Umbilical cord (tissue), 1 donor: ENCODE measurements at regions not wholly inside any gene's neighbourhood (a gene's known extent, or its start where the extent isn't known, plus 50 kb on each side); places are given as distances from the start of the nearest gene placed in this dataset.

Source experiments
- DNase-seq: peaks from one replicate; pipeline ENCODE4 v3.0.0-alpha.2; 2015; ENCODE audit warnings: low spot score

DNA sequence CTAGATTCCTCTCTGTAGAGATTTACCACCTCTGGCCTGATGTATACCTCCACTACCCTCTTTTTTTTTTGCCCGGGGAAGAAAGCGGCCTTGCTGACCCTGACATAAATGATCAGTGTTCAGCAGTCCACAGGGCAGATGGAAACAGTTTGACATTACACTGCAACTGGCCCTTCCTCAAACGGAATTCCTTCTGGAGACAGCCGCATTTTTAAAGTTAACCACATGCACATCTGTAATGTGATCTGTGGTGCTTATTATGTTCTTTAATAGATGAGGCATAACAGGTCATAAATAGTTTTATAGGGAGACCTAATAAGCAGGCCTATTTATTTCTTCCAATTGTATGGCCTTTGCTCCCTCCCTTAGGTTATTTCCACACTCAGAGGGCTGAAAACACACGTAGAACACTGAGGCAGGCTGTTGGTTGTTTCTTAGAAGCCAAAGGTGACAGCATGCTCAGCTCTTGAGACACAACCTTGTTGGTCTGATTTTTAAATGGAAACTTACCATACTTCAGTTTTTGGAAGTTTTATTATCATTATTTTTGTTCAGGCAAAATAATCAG lies 84.0 kb upstream of the APC start:
- peak; percentile 21 for DNase-seq

- DNase-seq, result no peak
These were observed 82.2 kb upstream of the APC start for GRCh38 chr5:112655513-112655912.

- DNase-seq, result no peak
These were observed 81.2 kb upstream of the APC start for GRCh38 chr5:112656451-112656850.

- DNase-seq, result no peak
These were observed 79.9 kb upstream of the APC start for GRCh38 chr5:112657804-112658203.

- DNase-seq, result no peak
These were observed 77.3 kb upstream of the APC start for GRCh38 chr5:112660359-112660758.

- no peak for DNase-seq
These were observed 74.5 kb upstream of the APC start for GRCh38 chr5:112663146-112663545.

- DNase-seq, result no peak
These were observed 69.7 kb upstream of the APC start for GRCh38 chr5:112668016-112668415.

- no peak for DNase-seq
These were observed 68.8 kb upstream of the APC start for GRCh38 chr5:112668911-112669310.

- no peak for DNase-seq
These were observed 68.2 kb upstream of the APC start for GRCh38 chr5:112669328-112669963.

- DNase-seq, result no peak
These were observed 66.0 kb upstream of the APC start for GRCh38 chr5:112671687-112672086.

GRCh38 chr5:112681481-112681908 lies 56.2 kb upstream of the APC start:
- peak; percentile 22 for DNase-seq

DNA sequence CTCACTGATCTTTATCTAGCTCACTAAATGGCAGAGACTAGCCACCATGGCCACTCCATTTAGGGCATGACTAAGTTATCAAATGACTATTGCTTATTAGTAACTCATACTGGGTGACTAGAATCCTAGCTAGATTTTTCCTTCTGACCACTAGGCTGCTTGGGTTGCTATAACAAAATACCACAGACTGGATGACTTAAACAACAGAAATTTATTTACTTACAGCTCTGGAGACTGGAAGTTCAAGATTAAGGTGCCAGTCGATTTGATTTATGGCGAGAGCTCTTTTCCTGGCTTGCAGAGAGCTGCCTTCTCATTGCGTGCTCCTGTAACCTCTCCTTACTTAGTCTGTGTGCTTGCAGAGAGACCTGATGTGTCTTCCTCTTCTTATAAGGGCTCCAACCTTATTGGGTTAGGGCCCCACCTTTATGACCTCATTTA lies 55.0 kb upstream of the APC start:
- no peak for DNase-seq

GRCh38 chr5:112684121-112684520 lies 53.6 kb upstream of the APC start:
- no peak for DNase-seq

DNA sequence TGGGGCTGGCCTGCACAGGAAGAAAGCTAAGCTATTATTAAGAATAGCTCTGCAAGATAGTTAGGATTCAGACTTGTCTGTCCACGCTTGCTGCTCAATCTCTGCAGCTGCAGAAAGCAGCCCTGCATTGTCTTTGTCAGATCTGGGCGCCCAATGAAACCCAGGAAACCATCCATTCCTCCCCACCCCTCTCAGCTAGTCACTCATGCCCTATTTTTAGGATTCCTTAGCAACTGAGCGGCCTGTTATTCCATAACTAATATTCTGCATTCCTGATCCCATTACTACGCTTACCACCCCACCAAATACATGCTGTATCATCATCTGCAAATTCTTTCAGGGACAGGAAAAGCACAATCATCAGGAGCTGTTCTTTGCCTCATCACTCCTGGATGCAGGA lies 52.9 kb upstream of the APC start:
- DNase-seq, result peak; percentile 84

DNA sequence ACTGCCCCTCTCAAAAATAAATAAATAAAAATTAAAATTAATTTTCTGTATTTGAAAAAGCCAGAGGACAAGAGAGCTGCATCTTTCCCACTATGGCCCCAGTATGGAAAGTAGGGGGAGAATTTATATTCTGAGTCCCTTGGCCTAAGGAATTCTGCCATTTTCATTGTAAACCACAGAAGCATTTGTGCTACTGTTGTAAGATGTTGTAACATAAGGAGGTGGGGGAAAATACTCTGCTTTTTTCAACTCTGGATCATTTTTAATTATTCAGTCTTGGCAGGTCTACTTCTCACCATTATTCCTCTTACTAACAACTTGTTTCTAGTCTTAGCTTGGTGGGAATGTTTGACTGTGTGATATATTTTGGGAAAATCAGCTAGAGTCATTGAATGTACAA lies 52.3 kb upstream of the APC start:
- no peak for DNase-seq

DNA sequence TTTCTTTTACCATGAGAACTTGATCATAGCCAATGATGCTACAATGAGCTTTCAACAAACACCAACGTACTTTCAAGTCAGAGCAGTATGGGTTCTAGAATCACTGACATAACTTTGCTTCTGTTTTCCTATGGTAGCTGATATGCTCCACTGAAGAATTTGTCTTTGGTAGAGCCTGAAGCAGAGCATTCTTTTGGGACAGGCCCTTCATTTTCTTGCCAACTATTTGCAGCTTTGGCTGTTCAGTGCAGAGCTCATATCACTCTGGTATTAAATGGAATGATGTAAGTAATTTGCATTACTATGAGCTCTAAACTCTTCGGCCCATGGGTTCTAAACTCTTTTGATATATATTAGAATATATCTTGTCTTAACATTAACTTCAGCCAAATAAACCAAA lies 51.8 kb upstream of the APC start:
- peak; percentile 84 for DNase-seq

- DNase-seq, result no peak
These were observed 51.0 kb upstream of the APC start for GRCh38 chr5:112686675-112687074.

- no peak for DNase-seq
These were observed 50.4 kb upstream of the APC start for GRCh38 chr5:112687306-112687705.
